ENCODE measurements at regions not wholly inside any gene's neighbourhood (a gene's known extent, or its start where the extent isn't known, plus 50 kb on each side); places are given as distances from the start of the nearest gene placed in this dataset.

DNA sequence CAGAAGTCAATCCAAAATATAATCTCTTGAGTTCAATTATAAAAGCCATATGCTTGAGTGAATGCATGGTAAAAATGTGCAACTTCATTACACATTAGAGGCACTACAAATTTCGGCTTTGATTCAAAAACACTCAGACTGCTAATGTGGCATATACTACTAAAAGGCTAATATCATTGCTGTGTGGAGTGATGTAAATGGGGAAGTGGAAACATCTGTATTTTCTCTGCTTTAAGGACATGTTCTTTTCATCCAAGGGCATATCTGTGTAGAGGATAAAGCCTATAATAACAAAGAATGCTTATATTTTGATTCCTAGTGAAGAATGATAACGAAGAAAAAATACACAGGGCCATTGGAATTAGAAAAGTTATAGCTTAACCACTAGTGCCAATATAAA, 643.9 kb upstream of the ZNF608 start:
- no peak for DNase-seq (ENCODE audit: low spot score)

DNA sequence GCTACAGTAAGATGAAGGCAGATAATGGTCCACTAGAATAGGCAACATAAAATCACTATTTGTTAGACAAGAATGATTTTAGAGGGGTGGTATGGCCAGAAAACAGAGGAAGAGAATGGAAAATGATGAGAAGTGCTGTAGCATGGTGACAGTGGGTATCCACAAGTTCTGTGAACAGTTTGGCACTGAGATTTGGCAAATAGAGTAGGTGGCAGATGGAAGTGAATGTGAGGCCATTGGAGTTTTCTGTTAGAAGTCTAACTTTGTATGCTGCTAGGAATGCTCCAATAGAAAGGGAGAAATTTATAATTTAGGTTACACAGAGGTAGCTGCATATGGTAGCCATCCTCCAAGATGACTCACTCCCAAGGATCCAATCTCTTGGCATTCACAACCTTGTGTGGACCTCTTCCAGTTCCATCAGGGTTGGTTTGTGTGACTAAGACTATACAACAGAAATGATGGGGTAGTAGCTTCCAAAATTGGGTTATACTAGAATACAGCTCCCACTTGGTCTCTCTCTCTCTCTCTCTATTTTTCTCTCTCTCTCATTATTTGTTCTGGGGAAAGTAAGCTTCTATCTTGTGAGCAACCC, 646.9 kb upstream of the ZNF608 start:
- DNase-seq (ENCODE audit: low spot score), result no peak

DNA sequence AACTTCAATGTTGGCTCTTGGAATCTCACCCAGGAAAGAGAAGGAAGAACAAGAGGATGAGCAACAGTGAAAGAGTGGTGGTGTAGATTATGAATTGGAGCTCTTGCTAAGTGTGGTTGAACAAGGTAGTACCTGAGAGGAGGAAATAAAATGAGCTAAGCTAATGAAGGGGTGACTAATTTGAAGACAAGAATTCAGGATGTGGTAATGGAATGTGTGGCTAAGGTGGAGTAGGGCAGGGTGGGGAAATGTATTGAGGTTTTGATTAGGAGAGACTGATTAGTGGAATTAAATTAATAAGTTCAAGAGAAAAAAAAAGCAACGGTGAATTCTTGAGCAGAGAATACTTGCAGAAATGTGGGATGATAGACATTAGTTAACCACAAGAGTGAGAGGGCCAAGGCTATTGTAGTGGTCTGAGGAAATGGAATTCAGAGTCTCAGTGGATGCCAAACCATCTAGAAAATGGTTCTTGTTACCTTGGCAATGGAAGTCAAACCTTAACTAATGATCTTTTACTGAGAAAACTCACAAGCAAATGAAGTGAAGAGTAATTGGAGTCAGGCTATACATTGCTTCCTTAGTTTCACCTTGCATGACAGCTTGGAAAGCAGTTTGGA, 648.3 kb upstream of the ZNF608 start:
- no peak for DNase-seq (ENCODE audit: low spot score)

DNA sequence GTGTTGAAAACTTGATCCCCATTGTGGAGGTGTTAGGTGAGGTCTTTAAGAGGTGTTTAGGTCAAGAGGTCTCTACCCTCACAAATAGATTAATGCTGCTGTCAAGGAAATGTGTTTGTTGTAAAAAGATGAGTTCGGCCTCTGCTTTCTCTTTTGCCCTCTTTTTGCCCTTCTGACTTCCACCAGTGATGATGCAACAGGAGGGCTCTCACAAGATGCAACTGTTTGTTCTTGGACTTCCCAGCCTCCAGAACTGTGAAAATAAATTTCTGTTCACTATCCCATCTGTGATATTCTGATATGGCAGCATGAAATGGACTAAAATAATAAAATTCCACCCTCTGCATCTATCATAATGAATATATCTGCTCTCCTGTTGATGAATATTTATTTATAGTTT, 650.0 kb upstream of the ZNF608 start:
- no peak for DNase-seq (ENCODE audit: low spot score)

DNA sequence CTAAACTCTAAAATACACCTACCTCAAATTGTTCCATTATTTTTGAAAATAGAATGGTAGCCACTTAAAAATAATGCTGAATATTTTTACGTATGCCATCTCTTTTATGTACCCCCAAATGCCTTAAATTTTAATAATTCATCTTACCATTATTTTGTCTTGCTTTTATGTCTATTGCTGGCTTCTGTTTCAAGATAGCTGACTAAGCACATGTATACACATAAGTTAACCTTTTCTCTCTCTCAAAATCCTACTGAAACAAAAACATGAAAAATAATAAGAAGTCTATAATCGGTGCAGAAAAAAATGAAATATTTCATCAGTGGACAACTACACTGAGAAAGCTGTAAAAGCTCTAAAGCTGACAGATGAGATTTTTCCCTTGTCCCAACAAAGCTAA, 652.0 kb upstream of the ZNF608 start:
- no peak for DNase-seq (ENCODE audit: low spot score)

DNA sequence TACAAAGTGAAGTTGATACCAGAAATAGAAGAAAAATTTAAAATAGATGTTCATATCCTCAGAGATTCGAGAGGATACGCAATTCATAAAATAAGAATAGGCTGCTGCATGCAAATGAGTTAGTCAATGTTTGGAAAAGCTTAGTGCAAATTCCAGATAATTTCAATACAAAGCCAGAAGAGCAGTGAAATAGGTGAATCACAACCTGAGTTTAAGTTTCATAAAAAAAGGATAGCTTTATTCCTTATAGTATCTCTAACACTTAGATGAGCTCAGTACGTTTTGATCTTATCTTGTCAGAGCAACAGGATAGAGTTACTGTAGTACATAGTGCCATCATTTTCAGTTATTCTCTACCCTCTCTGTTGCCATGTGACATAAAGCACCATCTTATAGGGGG, 653.4 kb upstream of the ZNF608 start:
- no peak for DNase-seq (ENCODE audit: low spot score)

DNA sequence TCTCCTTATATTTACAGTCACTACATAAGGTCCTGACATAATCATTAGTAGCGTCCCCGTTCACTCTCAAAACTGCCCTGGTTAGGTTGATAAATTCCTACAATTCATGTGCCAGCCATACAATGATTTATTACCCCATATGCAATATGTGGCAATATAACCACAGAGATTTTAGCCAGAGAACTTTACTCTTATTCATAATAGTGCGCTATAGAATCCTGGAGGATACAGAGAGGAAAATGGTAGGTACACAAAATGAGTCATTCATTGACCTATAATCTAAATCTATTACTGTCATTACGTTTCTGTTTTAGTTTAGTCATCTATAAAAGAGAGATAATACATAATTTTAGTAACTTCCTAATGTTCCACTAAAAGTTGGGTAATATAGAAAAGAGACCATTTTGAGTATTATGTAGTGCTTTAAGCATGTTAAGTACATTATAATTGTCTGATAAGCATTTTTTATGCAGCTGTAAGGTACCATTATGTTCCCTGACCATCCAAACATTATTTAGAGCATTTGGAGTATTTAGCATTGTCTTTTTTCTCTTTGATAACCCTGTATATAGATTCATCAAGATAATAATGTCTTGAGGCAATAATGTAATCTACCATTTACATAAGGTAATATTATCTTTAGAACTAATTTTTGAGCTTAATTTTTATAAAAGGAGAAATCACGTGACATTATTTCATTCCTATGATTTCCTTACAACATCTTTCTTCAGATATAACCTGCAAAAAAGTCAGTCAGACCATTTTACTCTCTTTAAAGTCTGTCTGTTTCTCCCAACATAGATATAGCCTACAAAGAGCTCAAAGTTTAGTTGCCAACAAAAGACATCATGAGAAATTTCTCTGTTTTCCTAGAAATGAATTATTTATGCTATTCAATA, 655.5 kb upstream of the ZNF608 start:
- no peak for DNase-seq (ENCODE audit: low spot score)

DNA sequence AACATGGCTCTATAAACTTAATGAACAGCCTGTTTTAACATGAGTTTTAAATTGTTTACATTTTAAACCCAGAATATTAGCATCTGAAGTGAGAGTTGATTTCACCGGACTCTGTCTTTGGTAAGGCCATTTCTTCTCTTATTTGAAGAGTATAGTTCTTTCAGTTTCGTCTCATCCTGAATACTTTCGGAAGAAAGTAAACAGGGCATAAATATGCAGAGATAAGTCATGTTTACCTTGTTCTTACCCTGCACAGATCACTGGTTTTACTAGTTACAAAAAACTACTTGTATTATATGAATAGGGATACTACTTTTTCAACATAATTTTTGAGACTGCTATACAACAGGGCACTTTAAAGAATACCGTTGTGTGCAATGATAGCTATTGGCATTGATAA, 656.3 kb upstream of the ZNF608 start:
- DNase-seq (ENCODE audit: low spot score), result no peak

DNA sequence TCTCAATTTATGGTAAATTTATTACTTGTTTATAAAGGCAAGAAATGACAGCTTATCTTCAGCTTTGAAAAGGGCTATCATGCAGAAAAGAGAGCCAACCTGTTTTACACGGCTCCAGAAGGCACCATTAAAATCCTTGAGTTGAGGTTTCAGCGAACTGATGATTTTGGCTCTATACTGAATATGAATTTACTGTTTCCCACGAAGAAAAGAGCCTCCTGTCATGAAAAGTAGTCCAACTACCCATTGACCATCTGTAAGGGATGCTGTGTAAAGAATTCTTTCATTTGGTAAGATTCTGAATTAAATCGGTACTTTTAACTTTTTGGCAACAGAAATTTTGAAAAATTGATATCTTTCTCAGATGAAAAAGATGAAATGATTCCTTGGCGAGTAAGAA, 657.6 kb upstream of the ZNF608 start:
- no peak for DNase-seq (ENCODE audit: low spot score)

DNA sequence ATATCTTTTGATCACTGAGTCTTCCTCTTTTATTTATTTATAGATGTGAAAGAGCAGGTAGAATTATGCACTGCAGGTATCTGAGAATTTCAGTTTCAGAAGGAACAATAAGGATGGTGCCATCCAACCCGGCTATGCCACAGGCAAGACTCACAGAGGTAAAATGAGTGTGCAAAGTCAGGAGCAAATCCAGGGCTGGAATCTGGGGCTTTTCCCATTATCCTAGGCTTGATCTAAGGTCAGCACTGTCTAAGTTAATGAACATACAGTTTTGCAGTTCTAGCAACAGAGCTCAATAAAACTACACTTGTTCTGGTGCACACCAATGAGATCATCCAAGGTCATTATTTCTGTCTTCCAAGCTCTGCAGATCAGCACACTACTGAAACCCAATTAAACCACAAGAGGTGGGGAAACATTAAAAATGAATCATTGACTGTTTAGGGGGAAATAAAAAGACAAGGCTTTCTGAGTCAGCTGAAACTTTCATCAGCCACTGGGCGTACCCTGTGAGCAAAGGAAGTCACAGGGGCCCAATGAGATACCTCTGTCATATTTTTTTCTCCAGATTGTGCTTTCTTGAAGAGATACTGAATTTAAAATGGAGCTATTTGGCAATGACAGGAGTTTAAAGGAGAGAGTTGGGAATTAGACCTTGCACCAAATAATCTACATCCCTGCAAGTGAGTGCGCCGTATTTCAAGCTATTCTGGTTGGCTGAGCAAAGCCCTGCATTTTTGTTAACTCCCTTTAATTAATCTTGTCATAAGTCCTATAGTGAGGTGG, 662.2 kb upstream of the ZNF608 start:
- DNase-seq (ENCODE audit: low spot score), result peak; percentile 44

DNA sequence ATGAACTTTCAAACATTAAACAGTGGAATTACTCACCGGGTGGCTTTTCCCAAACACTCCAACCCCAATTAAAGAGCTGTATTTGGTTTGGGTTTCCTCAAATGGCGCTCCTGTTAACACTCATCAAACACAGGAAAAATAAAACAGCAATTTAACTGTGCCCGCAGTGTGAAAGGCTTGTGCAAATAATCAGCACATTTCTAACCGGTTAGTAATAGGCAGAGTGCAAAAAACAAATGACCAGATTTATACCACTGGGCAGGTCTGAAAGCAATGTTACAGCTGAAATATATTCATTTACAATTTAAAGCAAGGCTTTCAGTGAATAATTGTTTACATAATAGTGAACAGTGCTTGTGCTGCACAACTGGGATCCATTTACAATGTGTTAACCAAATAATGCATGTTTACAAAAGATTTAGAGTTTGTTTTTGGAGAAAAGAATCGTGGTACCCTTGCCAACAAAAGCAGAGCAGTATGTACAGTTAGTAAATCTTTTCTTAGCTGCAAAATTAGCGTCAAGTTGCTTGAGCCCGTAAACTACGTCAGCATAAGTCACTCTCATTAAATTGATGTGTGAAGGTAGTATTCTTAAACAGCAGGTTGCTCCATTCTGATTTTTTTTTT, 662.9 kb upstream of the ZNF608 start:
- no peak for DNase-seq (ENCODE audit: low spot score)

DNA sequence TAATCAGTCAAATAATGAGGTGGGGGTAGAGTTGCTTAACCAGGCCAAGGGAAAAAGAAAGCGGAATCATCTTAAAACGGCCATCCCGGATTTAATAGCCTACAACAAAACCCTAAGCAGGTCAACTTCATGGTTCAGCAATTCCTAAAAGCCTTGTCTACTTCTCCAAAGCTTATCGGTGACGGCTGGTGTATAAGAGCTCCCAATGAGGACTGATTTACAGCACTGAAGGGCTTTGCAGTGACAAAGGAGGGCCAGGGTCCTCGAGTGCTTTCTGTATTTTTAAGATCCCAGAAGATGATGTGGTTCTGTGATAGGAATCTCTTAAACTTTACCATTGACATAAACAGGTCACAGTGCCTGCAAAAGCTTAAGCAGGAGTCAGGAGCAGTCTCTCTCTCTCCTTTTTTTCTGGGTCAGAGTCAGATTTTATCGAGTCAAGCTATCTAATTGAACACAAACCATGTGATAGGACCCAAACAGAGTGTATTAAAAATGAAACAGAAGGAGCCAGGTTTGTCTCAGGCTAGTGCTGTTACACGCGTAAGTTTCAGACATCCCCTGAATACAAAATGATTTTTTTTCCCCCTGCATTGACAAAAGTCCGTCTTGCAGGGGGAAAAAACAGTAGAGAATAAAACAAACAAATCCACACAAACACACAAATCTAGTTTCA, 663.6 kb upstream of the ZNF608 start:
- DNase-seq (ENCODE audit: low spot score), result peak; percentile 65

DNA sequence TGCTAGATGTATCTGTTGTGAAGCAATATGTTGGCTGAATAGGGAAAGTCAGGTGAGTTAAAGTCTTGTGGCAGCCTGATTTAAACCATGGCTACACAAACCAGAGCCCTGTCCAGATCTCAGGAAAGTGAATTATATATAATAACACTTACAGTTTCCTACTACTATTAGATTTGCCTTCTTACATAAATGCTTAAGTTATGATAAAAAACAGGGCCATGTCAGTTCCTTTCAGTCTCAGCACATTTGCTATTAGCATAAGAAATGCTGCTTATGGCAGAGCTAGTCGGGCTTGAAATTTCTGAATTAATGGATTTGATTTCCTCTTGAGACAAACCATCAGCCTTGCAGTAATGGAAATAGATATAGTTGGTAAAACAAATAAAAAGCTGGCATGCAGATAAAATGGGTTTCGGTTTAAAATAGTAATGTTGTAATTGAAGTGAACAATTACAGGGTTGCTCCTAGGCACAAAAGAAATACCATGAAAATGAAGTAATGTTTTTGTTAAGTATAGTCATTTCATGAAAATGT, 664.2 kb upstream of the ZNF608 start:
- DNase-seq (ENCODE audit: low spot score), result no peak

DNA sequence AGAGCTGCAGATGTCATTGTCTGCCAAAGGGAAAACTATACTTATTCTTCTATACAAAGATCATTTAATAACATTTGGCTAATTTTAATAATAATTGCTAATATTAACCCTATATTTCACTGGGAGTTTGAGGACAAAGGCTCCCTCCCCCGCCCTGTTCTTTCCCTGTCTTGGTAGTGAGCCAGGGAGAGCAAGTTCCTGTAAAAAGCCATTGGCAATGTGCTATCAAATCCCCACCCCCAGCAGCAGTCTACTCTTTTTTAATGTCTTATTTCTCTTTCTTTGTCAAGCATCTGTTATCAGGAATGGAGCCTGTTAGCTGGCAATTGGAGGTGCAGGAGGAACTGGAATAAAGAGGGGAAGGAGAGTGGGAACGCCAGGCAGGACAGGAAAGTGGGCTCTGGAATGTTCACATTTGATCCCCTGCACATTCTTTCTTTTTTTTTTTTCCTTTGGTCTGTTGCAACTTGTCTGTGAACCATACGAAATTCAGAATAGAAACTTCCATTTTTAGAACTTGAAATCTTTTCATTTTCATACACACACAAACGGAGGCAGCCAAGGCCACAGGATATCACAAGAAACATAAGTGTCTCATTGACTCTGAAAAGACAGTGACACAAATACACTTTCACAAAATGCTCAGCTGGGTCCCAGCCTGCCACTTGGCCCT, 664.8 kb upstream of the ZNF608 start:
- DNase-seq (ENCODE audit: low spot score), result no peak

DNA sequence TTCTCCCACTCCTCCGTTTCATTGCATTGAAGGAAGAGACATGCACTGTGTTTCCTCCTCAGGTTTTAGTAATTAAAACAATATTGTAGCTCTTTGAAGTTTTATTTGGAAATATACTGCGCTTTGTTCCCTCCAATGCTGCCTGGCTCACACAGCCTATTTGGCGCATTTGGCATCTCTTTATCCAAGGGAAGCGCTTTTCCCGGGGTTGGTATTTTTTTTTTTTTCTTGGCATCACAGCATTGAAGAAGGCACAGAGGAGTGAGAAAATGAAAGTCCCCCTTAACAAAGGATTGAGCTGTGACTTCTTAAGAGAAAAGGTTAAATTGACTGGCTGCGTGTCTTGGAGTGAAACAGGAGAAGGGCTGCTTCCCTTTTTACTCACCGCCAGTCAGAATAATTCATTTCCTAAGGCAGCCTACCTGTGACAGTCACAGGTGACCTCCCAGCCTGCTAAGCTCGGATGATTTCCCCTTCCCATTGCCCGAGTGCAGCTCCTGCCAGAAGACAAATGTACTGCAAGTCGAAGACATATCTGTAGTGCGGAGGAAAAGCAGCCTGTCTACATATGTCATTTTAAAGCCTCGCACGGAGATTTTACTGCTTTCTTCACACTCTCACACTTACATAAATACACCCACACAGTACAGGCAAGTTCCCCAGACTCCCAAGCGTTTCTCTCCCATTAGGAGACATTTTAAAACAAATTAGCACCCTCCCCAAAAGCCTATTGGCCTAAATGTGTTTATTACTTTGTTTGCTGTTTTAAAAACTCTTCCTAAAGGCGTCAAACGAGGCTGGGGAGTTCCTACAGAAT, 665.5 kb upstream of the ZNF608 start:
- peak; percentile 54 for DNase-seq (ENCODE audit: low spot score)

DNA sequence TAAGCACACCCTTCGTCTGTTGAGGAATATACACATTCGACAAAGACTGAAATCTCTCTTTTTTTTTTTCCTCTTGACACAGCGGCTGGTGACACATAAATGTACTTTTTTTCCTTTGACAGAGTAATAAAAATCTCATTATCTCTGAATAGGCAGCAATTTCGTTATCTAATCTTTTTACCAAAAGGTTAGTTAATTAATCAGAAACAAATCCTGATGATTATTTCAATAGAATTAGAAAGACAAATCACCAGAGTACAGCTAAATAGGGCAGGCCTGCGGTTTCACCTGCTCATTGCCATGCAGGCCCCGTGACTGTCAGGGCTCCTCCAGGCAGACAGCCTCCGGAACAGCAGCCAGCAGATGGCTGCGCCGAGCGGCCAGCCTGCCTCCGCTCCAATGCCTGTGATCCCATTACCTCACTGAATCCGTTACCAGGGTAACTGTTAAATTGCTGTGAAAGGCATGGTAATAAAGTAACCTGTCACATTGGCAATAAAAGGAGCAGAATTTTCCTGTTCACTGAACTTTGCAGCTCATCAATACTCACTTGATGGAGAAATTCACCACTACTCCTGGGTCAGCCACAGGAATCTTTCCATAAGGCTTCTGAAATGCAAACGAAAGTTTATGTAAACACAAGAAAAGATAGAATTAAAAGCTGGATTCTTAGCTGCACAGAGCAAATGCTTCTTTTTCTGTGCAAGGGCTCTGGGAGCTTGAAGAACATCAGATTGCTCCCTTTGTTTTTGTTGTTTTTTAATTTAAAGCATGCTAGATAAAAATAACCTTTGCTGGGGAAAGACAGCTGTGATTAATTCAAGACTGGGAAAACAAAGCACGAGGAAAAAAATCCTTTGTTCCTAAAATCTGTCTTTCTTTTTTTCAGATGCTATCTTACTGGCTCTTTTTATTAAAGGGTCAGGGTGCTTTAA, 666.4 kb upstream of the ZNF608 start:
- DNase-seq (ENCODE audit: low spot score), result peak; percentile 86

DNA sequence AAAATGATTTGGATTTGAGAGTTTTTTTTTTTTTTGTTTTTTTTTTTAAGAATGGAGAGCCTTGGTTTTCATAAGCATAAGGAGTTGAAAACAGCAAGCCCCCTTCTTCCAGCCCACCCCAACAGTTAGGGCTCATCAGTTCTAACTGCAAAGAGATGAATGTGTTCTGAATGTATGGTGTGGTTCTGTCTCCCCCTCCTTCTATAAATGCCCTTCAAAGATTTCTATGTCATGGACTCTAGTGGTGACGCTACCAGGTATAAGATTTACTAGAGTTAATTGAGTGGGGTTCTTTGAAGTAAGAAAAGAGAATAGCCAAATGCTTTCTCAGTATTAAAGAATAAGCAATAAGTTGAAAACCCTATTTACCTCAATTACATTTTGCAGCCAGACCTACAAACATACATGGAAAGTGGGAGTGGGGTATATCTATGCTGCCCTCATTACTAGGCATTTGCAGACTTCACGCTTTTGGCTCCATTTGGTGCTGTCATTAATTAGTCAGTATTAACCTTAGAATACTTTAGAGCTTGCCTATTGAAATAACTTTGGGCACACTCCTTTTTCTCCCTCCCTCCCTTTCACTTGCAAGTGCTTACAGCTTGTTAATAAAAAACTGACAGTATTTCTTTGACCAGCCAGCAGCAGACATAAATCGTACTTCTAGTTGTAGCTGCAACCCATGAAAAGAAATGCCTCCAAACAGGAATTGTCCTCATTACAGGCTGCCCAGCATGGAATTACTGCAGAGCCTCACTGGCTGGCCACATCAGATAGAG, 667.2 kb upstream of the ZNF608 start:
- DNase-seq (ENCODE audit: low spot score), result no peak

DNA sequence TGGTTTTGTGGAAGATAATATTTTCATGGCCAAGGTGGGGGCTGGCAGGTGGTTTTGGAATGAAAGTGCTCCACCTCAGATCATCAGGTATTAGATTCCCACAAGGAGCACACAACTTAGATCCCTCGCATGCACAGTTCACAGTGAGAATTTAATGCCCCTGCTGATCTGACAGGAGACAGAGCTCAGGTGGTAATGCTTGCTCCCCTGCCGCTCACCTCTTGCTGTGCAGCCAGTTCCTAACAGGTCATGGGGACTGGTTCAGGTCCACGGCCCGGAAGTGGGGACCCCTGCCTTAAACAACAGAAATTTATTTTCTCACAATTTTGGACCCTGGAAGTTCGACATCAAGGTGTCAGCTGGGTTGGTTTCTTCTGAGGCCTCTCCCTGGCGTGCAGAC, 668.7 kb upstream of the ZNF608 start:
- DNase-seq (ENCODE audit: low spot score), result no peak
